ENCODE measurements at regions not wholly inside any gene's neighbourhood (a gene's known extent, or its start where the extent isn't known, plus 50 kb on each side); places are given as distances from the start of the nearest gene placed in this dataset.

- H3K27me3 ChIP-seq (replicated peaks; ENCODE audit: control insufficient read depth, insufficient read depth, low read length) = no peaks in the 10 kb centered on the region
- H3K36me3 Mint-ChIP-seq (ENCODE audit: insufficient read depth, unreplicated experiment) = no peaks in the 10 kb centered on the region
- no peak for DNase-seq
- H3K9me3 ChIP-seq = no peaks in the 10 kb centered on the region
- ChIA-PET CTCF (no interaction called here), POLR2A (no interaction called here)
- H3K36me3 ChIP-seq (ENCODE audit: control insufficient read depth, insufficient read depth, low read length) = no peaks in the 10 kb centered on the region
- peaks cover 28% of the 10 kb centered on the region for H3K9me3 Mint-ChIP-seq (ENCODE audit: unreplicated experiment)
- no peaks in the 10 kb centered on the region for H3K4me1 ChIP-seq
- H3K27ac Mint-ChIP-seq (ENCODE audit: unreplicated experiment) = no peak overlapping the region
- no peaks in the 10 kb centered on the region for H3K27me3 Mint-ChIP-seq (ENCODE audit: insufficient read depth, unreplicated experiment)
- no peak for TF ChIP-seq CTCF (IDR thresholded peaks at IDR 0.05; ENCODE audit: insufficient read depth in 1 of 2, low read depth in 1 of 2, low read length in 1 of 2, severe bottlenecking in 1 of 2, unreplicated experiment in 1 of 2)
- no peak overlapping the region for H3K4me3 Mint-ChIP-seq (ENCODE audit: unreplicated experiment)
- BruUV-seq (replicated peaks) = no TSS peak
- no peak overlapping the region for H3K4me3 ChIP-seq (ENCODE audit: low read depth, low read length)
- intact Hi-C loops (cut with micrococcal nuclease; ENCODE audit: unreplicated experiment) = no loop called here
- no peaks in the 10 kb centered on the region for H3K4me1 Mint-ChIP-seq (ENCODE audit: low read depth, unreplicated experiment)
These were observed 235.3 kb downstream of the TACR3 start for GRCh38 chr4:103484521-103484920.

- DNase-seq = no peak
- Mint-ChIP-seq H3K27ac (ENCODE audit: unreplicated experiment) (no peak overlapping the region), H3K4me3 (ENCODE audit: unreplicated experiment) (no peak overlapping the region), H3K4me1 (ENCODE audit: low read depth, unreplicated experiment) (no peaks in the 10 kb centered on the region), H3K9me3 (ENCODE audit: unreplicated experiment) (peaks cover 25% of the 10 kb centered on the region), H3K36me3 (ENCODE audit: insufficient read depth, unreplicated experiment) (no peaks in the 10 kb centered on the region), H3K27me3 (ENCODE audit: insufficient read depth, unreplicated experiment) (no peaks in the 10 kb centered on the region)
- Histone ChIP-seq H3K9me3 (no peaks in the 10 kb centered on the region), H3K36me3 (ENCODE audit: control insufficient read depth, insufficient read depth, low read length) (no peaks in the 10 kb centered on the region), H3K27me3 (replicated peaks; ENCODE audit: control insufficient read depth, insufficient read depth, low read length) (no peaks in the 10 kb centered on the region), H3K4me1 (peaks cover 11% of the 10 kb centered on the region), H3K4me3 (ENCODE audit: low read depth, low read length) (no peak overlapping the region)
- no TSS peak for BruUV-seq (replicated peaks)
- CTCF ChIA-PET = no interaction called here
- intact Hi-C loops (cut with micrococcal nuclease; ENCODE audit: unreplicated experiment) = no loop called here
- POLR2A ChIA-PET = no interaction called here
- no peak for TF ChIP-seq CTCF (IDR thresholded peaks at IDR 0.05; ENCODE audit: insufficient read depth in 1 of 2, low read depth in 1 of 2, low read length in 1 of 2, severe bottlenecking in 1 of 2, unreplicated experiment in 1 of 2)
These were observed 236.9 kb downstream of the TACR3 start for GRCh38 chr4:103482893-103483292.

- ChIA-PET POLR2A (no interaction called here), CTCF (no interaction called here)
- H3K27me3 ChIP-seq (replicated peaks; ENCODE audit: control insufficient read depth, insufficient read depth, low read length) = no peaks in the 10 kb centered on the region
- no peak overlapping the region for H3K27ac Mint-ChIP-seq (ENCODE audit: unreplicated experiment)
- H3K36me3 Mint-ChIP-seq (ENCODE audit: insufficient read depth, unreplicated experiment) = no peaks in the 10 kb centered on the region
- no peaks in the 10 kb centered on the region for H3K4me1 Mint-ChIP-seq (ENCODE audit: low read depth, unreplicated experiment)
- H3K36me3 ChIP-seq (ENCODE audit: control insufficient read depth, insufficient read depth, low read length) = no peaks in the 10 kb centered on the region
- H3K27me3 Mint-ChIP-seq (ENCODE audit: insufficient read depth, unreplicated experiment) = no peaks in the 10 kb centered on the region
- no peak for TF ChIP-seq CTCF (IDR thresholded peaks at IDR 0.05; ENCODE audit: insufficient read depth in 1 of 2, low read depth in 1 of 2, low read length in 1 of 2, severe bottlenecking in 1 of 2, unreplicated experiment in 1 of 2)
- BruUV-seq (replicated peaks) = no TSS peak
- H3K4me1 ChIP-seq = peaks cover 15% of the 10 kb centered on the region
- DNase-seq = no peak
- H3K9me3 ChIP-seq = no peaks in the 10 kb centered on the region
- no peak overlapping the region for H3K4me3 ChIP-seq (ENCODE audit: low read depth, low read length)
- intact Hi-C loops (cut with micrococcal nuclease; ENCODE audit: unreplicated experiment) = no loop called here
- no peak overlapping the region for H3K4me3 Mint-ChIP-seq (ENCODE audit: unreplicated experiment)
- peaks cover 21% of the 10 kb centered on the region for H3K9me3 Mint-ChIP-seq (ENCODE audit: unreplicated experiment)
These were observed 237.3 kb downstream of the TACR3 start for GRCh38 chr4:103482471-103482870.
